Lower leg skin (tissue), 4 donors: ENCODE measurements at regions not wholly inside any gene's neighbourhood (a gene's known extent, or its start where the extent isn't known, plus 50 kb on each side); places are given as distances from the start of the nearest gene placed in this dataset.

Source experiments
- DNase-seq, 2 donors: peaks; one replicate each; pipeline ENCODE4 v3.0.0-alpha.2; 2019; ENCODE audit warnings: low spot score in 2 of 2
- H3K4me3 ChIP-seq: fragments of 200-600 bp; sonication (generic); 2 replicates; pipeline ENCODE4 v1.5.1; 2017; ENCODE audit warnings: mild to moderate bottlenecking, low read depth; ENCODE audit not compliant: poor library complexity, severe bottlenecking
- POLR2A ChIP-seq, 2 donors: fragments of 450-650 bp; IDR thresholded peaks; one replicate each; pipeline ENCODE4 v1.6.1; 2016 to 2017; ENCODE audit warnings: antibody characterized with exemption in 2 of 2, mild to moderate bottlenecking in 1 of 2, moderate library complexity in 1 of 2
- WGBS, 2 donors: methylation state at CpG; one replicate each; pipeline ENCODE4 v1.1.5; 2018; 5-methylcytosine and 5-hydroxymethylcytosine counted together
- intact Hi-C: fragments of 100-400 bp; cut with DNase I; formaldehyde crosslinking; loops from one replicate; pipeline ENCODE4 v1.15.0; 2023; ENCODE audit warnings: low total_unique reads
- TF ChIP-seq, protein P1 (sequence below), 3 donors: fragments of 450-650 bp; IDR thresholded peaks; one replicate each; pipeline ENCODE4 v1.5.1; 2016; ENCODE audit warnings: antibody characterized with exemption in 3 of 3, mild to moderate bottlenecking in 3 of 3, moderate library complexity in 2 of 3

DNA sequence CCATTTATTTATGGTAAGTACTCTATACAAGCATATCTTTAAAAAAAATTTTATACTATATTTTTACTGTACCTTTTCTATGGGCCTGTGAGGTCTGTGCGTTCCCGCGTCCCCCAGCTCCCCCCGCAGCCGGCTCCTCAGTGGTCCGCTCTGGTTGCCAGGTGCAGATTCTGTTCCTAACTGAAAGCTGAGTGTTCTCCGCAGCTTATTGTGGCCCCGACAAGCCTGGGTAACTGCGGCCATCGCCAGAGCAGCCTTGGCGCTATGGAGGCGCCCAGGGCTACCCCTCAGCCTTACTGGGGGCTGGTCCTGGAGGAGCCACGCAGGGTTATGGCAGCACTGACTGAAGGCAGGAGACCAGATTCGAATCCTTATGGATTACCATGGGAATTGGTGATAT lies 896.8 kb downstream of the PCDH17 start:
- 93 to 95% methylated on average over 14 of the region's 14 CpGs for WGBS, 2 donors
- no peak overlapping the region for H3K4me3 ChIP-seq
- intact Hi-C loops: no loop called here
- DNase-seq: no peak
- TF ChIP-seq, protein P1, sequence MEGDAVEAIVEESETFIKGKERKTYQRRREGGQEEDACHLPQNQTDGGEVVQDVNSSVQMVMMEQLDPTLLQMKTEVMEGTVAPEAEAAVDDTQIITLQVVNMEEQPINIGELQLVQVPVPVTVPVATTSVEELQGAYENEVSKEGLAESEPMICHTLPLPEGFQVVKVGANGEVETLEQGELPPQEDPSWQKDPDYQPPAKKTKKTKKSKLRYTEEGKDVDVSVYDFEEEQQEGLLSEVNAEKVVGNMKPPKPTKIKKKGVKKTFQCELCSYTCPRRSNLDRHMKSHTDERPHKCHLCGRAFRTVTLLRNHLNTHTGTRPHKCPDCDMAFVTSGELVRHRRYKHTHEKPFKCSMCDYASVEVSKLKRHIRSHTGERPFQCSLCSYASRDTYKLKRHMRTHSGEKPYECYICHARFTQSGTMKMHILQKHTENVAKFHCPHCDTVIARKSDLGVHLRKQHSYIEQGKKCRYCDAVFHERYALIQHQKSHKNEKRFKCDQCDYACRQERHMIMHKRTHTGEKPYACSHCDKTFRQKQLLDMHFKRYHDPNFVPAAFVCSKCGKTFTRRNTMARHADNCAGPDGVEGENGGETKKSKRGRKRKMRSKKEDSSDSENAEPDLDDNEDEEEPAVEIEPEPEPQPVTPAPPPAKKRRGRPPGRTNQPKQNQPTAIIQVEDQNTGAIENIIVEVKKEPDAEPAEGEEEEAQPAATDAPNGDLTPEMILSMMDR (IDR thresholded peaks at IDR 0.05): no peak
- TF ChIP-seq POLR2A (IDR thresholded peaks at IDR 0.05): no peak

DNA sequence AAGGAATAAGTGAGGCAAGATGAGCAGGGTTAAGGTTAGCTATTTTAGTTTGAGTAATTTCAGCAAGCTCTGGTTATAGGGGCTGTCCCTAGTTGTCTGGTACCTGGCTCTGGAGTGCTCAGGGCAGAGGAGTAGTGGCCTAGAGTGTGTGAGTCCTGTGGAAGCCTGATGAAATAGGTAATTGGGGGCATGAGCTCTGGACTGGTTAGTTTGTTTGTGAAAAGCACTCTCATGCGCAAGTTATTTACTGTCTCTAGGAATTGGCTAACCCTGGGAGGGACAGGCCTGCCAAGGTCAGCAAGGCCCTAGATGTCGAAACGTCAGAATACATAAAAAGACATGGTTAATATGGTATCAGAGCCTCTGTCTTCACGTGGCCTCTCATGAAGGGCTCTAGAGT lies 900.1 kb downstream of the PCDH17 start:
- intact Hi-C loops: no loop called here
- TF ChIP-seq, protein P1 (IDR thresholded peaks at IDR 0.05): no peak
- no peak for DNase-seq
- 81% methylated on average over 4 of the region's 4 CpGs for WGBS, 2 donors
- no peak overlapping the region for H3K4me3 ChIP-seq

DNA sequence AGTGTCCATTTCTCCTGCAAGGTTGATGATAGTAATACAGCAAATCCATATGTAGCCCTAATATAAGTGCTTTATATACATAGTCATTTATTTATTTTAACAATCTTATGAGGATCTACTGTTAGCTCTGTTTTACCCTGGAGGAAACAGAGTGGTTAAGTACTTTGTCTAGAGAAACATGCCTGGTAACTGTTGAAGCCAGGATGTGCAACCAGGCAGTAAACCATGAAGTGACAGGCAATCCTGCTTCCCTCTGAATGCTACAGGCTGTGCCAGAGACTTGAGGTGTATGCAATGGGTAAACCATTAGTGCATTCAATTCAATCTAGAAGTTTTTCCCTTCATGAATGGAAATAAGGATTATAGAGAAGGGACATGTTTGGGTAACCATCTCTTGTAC lies 911.0 kb downstream of the PCDH17 start:
- intact Hi-C loops: no loop called here
- no peak overlapping the region for H3K4me3 ChIP-seq
- TF ChIP-seq, protein P1 (IDR thresholded peaks at IDR 0.05): no peak
- TF ChIP-seq POLR2A (IDR thresholded peaks at IDR 0.05): no peak
- no peak for DNase-seq

DNA sequence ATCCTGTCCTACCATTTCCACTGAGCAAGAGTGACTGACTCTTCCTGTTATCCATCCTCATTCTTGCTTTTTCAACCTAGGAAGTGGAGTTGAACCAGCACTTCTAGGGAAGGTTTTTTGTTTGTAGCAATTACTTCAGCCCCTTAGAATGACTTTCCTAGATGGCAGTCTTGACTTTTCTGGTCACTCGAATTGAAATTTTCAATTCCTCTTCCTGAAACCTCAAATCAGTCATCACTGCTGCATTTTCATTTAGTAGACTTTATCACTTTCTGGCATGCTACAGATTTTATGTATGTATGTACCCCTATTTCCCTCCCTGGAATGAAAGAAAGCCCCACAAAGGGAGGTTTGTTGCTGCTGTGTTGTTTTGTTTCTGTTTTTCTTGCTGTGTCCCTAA lies 915.9 kb downstream of the PCDH17 start:
- TF ChIP-seq, protein P1 (IDR thresholded peaks at IDR 0.05): no peak
- no peak for TF ChIP-seq POLR2A (IDR thresholded peaks at IDR 0.05)
- intact Hi-C loops: no loop called here
- WGBS, 2 donors: 55 to 66% methylated on average over 1 of the region's 1 CpG
- no peak overlapping the region for H3K4me3 ChIP-seq
- no peak for DNase-seq

DNA sequence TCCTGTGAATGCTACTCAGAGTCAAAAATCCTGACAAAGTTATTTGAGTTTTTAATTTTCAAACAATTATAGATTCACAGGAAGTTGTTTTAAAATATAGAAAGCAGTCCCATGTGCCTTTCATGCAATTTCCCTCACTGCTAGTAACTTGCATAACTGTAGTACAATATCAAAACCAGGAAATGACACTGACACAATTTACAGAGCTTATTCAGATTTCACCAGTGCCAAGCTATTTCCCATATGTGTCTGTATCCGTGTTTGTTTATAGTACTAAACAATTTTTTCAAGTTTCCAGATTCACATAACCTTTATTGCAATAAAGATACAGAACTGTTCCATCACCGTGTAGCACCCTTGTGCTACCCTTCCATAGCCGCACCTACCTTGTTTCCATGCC lies 934.6 kb downstream of the PCDH17 start:
- no peak overlapping the region for H3K4me3 ChIP-seq
- no peak for TF ChIP-seq POLR2A (IDR thresholded peaks at IDR 0.05)
- TF ChIP-seq, protein P1 (IDR thresholded peaks at IDR 0.05): no peak
- intact Hi-C loops: no loop called here
- 67 to 70% methylated on average over 3 of the region's 3 CpGs for WGBS, 2 donors
- no peak for DNase-seq

DNA sequence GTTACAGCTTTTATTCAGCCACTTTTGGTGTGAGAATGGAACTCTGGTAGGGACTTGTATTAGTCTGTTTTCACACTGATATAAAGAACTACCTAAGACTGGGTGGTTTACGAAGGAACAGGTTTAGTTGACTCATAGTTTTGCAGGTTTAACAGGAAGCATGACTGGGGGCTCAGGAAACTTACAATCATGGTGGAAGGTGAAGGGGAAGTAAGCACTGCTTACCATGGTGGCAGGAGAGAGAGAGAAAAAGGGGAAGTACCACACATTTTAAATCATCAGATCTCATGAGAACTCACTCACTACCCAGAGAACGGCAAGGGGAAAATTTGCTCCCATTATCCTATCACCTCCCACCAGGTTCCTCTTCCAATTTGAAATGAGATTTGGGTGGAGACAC lies 942.2 kb downstream of the PCDH17 start:
- intact Hi-C loops: no loop called here
- no peak overlapping the region for H3K4me3 ChIP-seq
- no peak for DNase-seq
- WGBS, 2 donors: 71 to 81% methylated on average over 2 of the region's 2 CpGs
- TF ChIP-seq POLR2A (IDR thresholded peaks at IDR 0.05): no peak
- TF ChIP-seq, protein P1 (IDR thresholded peaks at IDR 0.05): no peak
